Activated B cell treated with CpG ODN at 0.5 μM for 24 hours (primary cell): ENCODE measurements at regions not wholly inside any gene's neighbourhood (a gene's known extent, or its start where the extent isn't known, plus 50 kb on each side); places are given as distances from the start of the nearest gene placed in this dataset.

ENCODE experiments used
- ATAC-seq: fragments of 200-7000 bp; cut with Tn5 transposase; one replicate; pipeline ENCODE4 v1.10.0; 2021; ENCODE audit warnings: low read depth, mild to moderate bottlenecking, moderate library complexity
- CTCF ChIA-PET: fragments of 350-600 bp; sonication (Branson Sonifier 250); formaldehyde crosslinking; loops from one replicate; lab custom pipeline; 2021; ENCODE audit warnings: antibody characterized with exemption; lab: Charles Lee
- POLR2A ChIA-PET: fragments of 350-600 bp; sonication (Branson Sonifier 250); formaldehyde crosslinking; loops from one replicate; lab custom pipeline; 2021; ENCODE audit warnings: antibody characterized with exemption; lab: Charles Lee
- DNase-seq: peaks from one replicate; pipeline ENCODE4 v3.0.0; 2022
- H3K27ac Mint-ChIP-seq: one replicate; pipeline ENCODE4 v1.8.0; 2020; ENCODE audit warnings: mixed read lengths
- H3K27me3 Mint-ChIP-seq: one replicate; pipeline ENCODE4 v1.8.0; 2021; ENCODE audit warnings: mixed read lengths
- H3K36me3 Mint-ChIP-seq: one replicate; pipeline ENCODE4 v1.8.0; 2021; ENCODE audit warnings: low read depth, mixed read lengths
- H3K4me1 Mint-ChIP-seq: one replicate; pipeline ENCODE4 v1.8.0; 2021; ENCODE audit warnings: mixed read lengths
- H3K4me3 Mint-ChIP-seq: one replicate; pipeline ENCODE4 v1.8.0; 2020; ENCODE audit warnings: mild to moderate bottlenecking, mixed read lengths
- H3K9me3 Mint-ChIP-seq: one replicate; pipeline ENCODE4 v1.8.0; 2020; ENCODE audit warnings: mixed read lengths
- intact Hi-C: fragments of 100-400 bp; cut with micrococcal nuclease; formaldehyde crosslinking; loops from one replicate; pipeline ENCODE4 v1.15.1; 2024
- TF ChIP-seq, protein P1 (sequence below): fragments of 200-600 bp; IDR thresholded peaks from one replicate; pipeline ENCODE4 v1.8.0; 2022; ENCODE audit warnings: antibody characterized with exemption, mild to moderate bottlenecking

DNA sequence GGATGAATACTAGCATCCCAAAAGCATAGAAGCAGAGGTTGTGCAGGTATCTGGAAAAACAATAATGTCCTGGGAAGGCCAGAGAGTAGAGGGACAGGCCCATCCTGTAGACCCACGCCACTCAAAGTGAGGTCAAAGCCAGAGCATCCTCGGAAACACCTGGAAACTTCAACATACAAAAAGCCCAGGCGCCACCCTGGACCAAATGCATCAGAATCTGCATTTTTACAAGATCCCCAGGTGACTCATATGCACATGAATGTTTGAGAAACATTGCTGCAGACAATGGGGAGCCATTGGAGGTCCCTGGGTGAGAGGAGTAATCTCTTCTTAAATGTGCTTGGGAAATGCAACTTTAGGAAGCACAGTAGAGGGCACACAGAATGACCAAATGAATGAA is 684.1 kb downstream of the DIAPH3 start:
- Mint-ChIP-seq H3K36me3 (no peaks in the 10 kb centered on the region), H3K4me3 (no peak overlapping the region), H3K9me3 (no peaks in the 10 kb centered on the region), H3K27me3 (no peaks in the 10 kb centered on the region), H3K27ac (no peak overlapping the region), H3K4me1 (no peaks in the 10 kb centered on the region)
- DNase-seq (no peak), ATAC-seq (no peak)
- TF ChIP-seq, protein P1, sequence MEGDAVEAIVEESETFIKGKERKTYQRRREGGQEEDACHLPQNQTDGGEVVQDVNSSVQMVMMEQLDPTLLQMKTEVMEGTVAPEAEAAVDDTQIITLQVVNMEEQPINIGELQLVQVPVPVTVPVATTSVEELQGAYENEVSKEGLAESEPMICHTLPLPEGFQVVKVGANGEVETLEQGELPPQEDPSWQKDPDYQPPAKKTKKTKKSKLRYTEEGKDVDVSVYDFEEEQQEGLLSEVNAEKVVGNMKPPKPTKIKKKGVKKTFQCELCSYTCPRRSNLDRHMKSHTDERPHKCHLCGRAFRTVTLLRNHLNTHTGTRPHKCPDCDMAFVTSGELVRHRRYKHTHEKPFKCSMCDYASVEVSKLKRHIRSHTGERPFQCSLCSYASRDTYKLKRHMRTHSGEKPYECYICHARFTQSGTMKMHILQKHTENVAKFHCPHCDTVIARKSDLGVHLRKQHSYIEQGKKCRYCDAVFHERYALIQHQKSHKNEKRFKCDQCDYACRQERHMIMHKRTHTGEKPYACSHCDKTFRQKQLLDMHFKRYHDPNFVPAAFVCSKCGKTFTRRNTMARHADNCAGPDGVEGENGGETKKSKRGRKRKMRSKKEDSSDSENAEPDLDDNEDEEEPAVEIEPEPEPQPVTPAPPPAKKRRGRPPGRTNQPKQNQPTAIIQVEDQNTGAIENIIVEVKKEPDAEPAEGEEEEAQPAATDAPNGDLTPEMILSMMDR: no peak
- intact Hi-C loops: no loop called here
- ChIA-PET CTCF (no interaction called here), POLR2A (no interaction called here)

DNA sequence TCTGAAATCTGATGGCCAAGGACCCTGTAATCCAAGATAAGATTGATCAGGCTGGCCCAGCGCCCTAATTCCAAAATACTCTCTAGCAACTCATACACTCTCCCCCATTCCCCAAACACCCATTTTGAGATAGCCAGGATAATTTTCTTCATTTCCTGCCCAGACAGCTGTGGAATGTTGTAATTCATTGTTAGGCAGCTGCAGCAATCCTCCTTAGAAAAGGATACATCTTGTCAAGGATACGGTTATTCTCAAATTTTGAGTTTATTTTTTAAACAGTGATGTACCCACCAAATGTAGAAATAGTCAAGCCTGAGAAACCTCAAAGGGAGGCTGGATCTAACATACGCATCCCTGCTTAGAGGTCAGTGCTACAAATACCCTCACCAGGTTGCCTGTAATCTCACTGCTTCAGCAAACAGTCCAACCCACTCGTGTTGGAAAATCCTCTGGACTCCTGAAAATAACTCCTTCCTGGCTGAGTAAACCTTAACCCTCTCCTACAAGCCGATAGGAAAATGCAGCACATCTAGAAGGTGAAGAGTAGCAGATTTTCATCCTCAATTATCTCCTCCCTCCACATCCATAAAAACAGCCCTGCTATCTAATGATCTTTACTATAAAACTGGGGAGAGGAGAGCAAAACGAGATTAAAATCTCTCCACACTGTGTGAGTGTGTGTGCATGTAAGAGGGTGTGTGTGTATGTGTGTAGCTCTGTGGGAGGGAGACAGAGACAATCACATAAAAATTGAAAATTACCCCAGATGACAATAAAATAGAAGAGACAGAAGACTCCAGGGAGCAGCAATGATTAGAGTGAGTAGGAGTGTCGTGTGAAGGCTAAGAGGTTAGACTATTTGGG is 683.1 kb downstream of the DIAPH3 start:
- no peaks in the 10 kb centered on the region for H3K36me3 Mint-ChIP-seq
- no peak overlapping the region for H3K27ac Mint-ChIP-seq
- no peaks in the 10 kb centered on the region for H3K9me3 Mint-ChIP-seq
- POLR2A ChIA-PET: no interaction called here
- no peaks in the 10 kb centered on the region for H3K4me1 Mint-ChIP-seq
- CTCF ChIA-PET: no interaction called here
- TF ChIP-seq, protein P1: no peak
- ATAC-seq (no peak), DNase-seq (no peak)
- no peaks in the 10 kb centered on the region for H3K27me3 Mint-ChIP-seq
- intact Hi-C loops: no loop called here
- no peak overlapping the region for H3K4me3 Mint-ChIP-seq

DNA sequence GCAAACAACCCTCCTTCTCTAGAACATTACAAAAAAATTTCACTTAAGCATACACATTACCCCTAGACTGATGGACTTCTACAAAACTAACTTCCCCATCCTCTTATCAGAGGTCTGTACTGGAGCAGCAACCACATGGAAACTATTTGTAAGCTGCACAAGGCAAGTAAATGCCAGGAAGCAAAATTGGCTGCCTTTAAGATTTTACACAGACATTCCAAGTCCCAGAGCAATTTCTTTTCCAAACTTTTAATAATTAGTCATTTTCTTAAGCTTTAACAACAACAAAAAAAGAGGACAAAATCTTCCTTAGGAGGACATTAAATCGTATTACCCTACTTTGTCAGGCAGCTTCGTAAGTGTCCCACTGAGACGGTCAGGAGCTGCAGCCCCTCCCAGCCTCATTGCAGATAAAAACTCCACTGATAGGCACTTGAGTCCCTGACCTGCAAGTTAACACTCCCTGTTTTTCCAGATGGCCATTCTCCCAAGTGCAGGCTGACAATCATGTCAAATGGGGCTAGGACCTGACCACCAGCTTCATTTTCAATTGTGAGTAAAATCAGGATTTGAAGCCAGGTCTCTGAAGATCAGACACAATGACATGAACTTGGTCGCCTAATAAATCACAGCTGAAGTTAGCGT is 680.1 kb downstream of the DIAPH3 start:
- ChIA-PET POLR2A (no interaction called here), CTCF (no interaction called here)
- Mint-ChIP-seq H3K9me3 (no peaks in the 10 kb centered on the region), H3K4me3 (no peak overlapping the region), H3K27me3 (no peaks in the 10 kb centered on the region), H3K36me3 (no peaks in the 10 kb centered on the region), H3K27ac (no peak overlapping the region), H3K4me1 (no peaks in the 10 kb centered on the region)
- ATAC-seq: no peak
- intact Hi-C loops: no loop called here
- TF ChIP-seq, protein P1: no peak
- no peak for DNase-seq

DNA sequence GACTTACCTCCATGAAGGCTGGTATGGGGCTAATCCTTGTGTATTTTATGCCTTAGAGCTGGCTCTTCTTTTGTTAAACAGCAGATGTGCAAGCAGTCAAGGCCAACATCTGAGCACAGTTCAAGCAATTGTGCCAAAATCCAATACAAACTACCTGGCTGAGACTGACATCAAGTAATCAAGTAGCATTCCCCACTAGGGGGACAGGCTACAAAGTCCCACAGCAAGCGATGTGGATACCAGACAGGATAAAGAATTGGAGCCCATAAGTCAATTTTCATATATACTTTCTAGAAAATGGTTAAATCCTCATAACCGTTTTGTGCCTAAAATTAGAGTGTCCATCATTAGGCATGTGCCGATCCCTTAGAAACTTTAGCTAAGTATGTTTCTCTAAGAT is 675.8 kb downstream of the DIAPH3 start:
- Mint-ChIP-seq H3K27me3 (no peaks in the 10 kb centered on the region), H3K27ac (no peak overlapping the region), H3K4me3 (no peak overlapping the region), H3K9me3 (no peaks in the 10 kb centered on the region), H3K4me1 (no peaks in the 10 kb centered on the region), H3K36me3 (no peaks in the 10 kb centered on the region)
- ChIA-PET POLR2A (no interaction called here), CTCF (no interaction called here)
- no peak for DNase-seq
- intact Hi-C loops: no loop called here
- ATAC-seq: no peak
- TF ChIP-seq, protein P1: no peak

DNA sequence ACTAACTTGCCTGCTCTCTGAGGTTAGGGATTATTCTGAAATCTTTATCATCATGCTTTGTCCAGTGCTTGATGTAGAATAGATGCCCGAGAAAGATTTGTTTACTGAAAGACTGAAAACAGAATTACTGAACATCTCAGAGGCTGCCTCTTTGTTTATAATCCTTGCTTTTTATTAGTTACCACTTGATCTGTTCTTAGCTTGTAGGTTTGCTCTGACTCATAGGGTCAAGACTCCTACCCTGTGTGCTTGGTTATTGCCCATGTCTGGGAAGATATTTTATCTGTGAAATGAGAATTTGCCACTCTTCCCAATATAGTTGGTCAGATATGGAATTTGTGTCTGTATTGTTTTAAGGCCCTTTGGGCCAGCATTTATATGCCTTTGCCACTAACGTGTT is 675.3 kb downstream of the DIAPH3 start:
- ATAC-seq: no peak
- Mint-ChIP-seq H3K4me3 (no peak overlapping the region), H3K4me1 (no peaks in the 10 kb centered on the region), H3K27me3 (no peaks in the 10 kb centered on the region), H3K36me3 (no peaks in the 10 kb centered on the region), H3K9me3 (no peaks in the 10 kb centered on the region), H3K27ac (no peak overlapping the region)
- ChIA-PET POLR2A (no interaction called here), CTCF (no interaction called here)
- TF ChIP-seq, protein P1: no peak
- intact Hi-C loops: no loop called here
- DNase-seq: no peak
